Heart right ventricle (tissue), 16 donors: ENCODE measurements at regions not wholly inside any gene's neighbourhood (a gene's known extent, or its start where the extent isn't known, plus 50 kb on each side); places are given as distances from the start of the nearest gene placed in this dataset.

ENCODE experiments used
- ATAC-seq, 8 donors: fragments of 200-7000 bp; cut with Tn5 transposase; one replicate each; pipeline ENCODE4 v1.9.1; 2020; ENCODE audit warnings: mild to moderate bottlenecking in 8 of 8, moderate library complexity in 8 of 8, moderate number of reproducible peaks in 1 of 8
- DNase-seq, 2 donors: peaks; one replicate each; pipeline ENCODE4 v3.0.0-alpha.2; 2020
- H3K27ac ChIP-seq, 10 donors: fragments of 200-600 bp; sonication (generic) in 2 of 10; one replicate each; pipeline versions ENCODE4 v1.5.0 to v1.8.0; 2020 to 2022; ENCODE audit warnings: mild to moderate bottlenecking in 3 of 10
- H3K27me3 ChIP-seq, 7 donors: fragments of 200-600 bp; one replicate each; pipeline ENCODE4 v1.8.0; 2021 to 2022; ENCODE audit warnings: mild to moderate bottlenecking in 2 of 7
- H3K36me3 ChIP-seq, 9 donors: fragments of 200-600 bp; sonication (generic) in 1 of 9; one replicate each; pipeline versions ENCODE4 v1.5.0 to v1.8.0; 2020 to 2022; ENCODE audit warnings: mild to moderate bottlenecking in 2 of 9
- H3K4me1 ChIP-seq, 9 donors: fragments of 200-600 bp; sonication (generic) in 1 of 9; one replicate each; pipeline versions ENCODE4 v1.5.0 to v1.8.0; 2020 to 2022; ENCODE audit warnings: mild to moderate bottlenecking in 4 of 9
- H3K4me3 ChIP-seq, 10 donors: fragments of 200-600 bp; sonication (generic) in 2 of 10; one replicate each; pipeline versions ENCODE4 v1.5.0 to v1.8.0; 2020 to 2022; ENCODE audit warnings: mild to moderate bottlenecking in 7 of 10, moderate library complexity in 2 of 10
- H3K9me3 ChIP-seq, 11 donors: fragments of 200-600 bp in 10 of 11; sonication (generic) in 2 of 11; one replicate each; pipeline versions ENCODE4 v1.5.0 to v1.8.0; 2013 to 2022; ENCODE audit warnings: mild to moderate bottlenecking in 2 of 11, control low read depth in 1 of 11, moderate library complexity in 1 of 11
- WGBS, 2 donors: extraction: QIAGEN DNeasy Blood & Tissue Kit; methylation state at CpG; one replicate each; pipeline ENCODE4 v1.1.7; 2013; ENCODE audit warnings: inconsistent platforms in 1 of 2; 5-methylcytosine and 5-hydroxymethylcytosine counted together
- intact Hi-C, 10 donors: fragments of 100-400 bp; cut with DNase I; formaldehyde crosslinking; loops; one replicate each; pipeline versions ENCODE4 v1.11.1 to v1.14.2; 2022
- TF ChIP-seq, protein P1 (sequence below), 9 donors: fragments of 200-600 bp; sonication (generic) in 2 of 9; IDR thresholded peaks; one replicate each; pipeline versions ENCODE4 v1.5.0 to v1.8.0; 2021 to 2022; ENCODE audit warnings: antibody characterized with exemption in 9 of 9, mild to moderate bottlenecking in 5 of 9, moderate library complexity in 1 of 9
- donor health status: Arrhythmogenic right ventricular cardiomyopathy.
- donor health status: ischemic (EF 13 %, LVEDD 7.1; RV severe dilation, severe dysfunction).
- donor health status: healthy with polysubstance abuse.
- donor health status: DM: no; HTN: yes; CAD: no.
- donor health status: DM: no; HTN: no; CAD: no.
- donor health status: ischemic (EF 25% LVEDD 6.9; RV normal size, moderate dysfunction).
- donor health status: ischemic (EF 25% LVEDD 5.7; RV mildly dilated, moderate dysfunction).
- donor health status: healthy.
- donor health status: DM: yes; HTN: yes; CAD: no.
- donor health status: Ischemic cardiomyopathy.
- donor health status: ischemic (EF 35%, LVEDD 5.7; RV mildly dilated, moderate dysfunction).
- donor health status: nonischemic (EF 11% LVEDD 7.7; RV severe dilation, severe dysfunction).
- donor health status: DM: yes; HTN: yes; CAD: no.
- donor health status: PGD.
- donor health status: ischemic (EF 29% LVEDD 5.4; RV normal size, mild dysfunction).
- donor health status: nonischemic (EF 23%, LVEDD 6.1; RV moderate dilation, normal function).

DNA sequence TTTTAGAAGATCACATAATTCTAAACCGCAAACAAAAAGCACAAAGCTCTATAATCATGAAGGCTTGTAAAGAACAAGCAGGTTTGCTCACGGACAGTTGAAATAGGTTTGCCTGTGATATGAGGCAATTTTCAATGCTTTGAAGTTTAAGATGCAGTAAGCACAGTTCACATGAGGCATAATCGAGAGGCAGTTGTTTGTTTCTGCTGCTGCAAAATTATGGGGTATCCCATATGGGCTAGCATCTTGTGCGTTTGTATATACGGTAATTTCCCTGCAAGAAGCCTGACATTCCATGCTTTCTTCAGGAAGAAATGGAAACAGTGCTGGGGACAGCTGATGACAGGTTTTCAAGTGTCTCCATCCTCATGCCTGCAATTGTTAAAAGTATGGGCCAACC lies 94.6 kb upstream of the MC3R start:
- TF ChIP-seq, protein P1, sequence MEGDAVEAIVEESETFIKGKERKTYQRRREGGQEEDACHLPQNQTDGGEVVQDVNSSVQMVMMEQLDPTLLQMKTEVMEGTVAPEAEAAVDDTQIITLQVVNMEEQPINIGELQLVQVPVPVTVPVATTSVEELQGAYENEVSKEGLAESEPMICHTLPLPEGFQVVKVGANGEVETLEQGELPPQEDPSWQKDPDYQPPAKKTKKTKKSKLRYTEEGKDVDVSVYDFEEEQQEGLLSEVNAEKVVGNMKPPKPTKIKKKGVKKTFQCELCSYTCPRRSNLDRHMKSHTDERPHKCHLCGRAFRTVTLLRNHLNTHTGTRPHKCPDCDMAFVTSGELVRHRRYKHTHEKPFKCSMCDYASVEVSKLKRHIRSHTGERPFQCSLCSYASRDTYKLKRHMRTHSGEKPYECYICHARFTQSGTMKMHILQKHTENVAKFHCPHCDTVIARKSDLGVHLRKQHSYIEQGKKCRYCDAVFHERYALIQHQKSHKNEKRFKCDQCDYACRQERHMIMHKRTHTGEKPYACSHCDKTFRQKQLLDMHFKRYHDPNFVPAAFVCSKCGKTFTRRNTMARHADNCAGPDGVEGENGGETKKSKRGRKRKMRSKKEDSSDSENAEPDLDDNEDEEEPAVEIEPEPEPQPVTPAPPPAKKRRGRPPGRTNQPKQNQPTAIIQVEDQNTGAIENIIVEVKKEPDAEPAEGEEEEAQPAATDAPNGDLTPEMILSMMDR (IDR thresholded peaks at IDR 0.05), result no peak
- no peaks in the 10 kb centered on the region for H3K4me1 ChIP-seq
- H3K4me3 ChIP-seq, result no peak overlapping the region
- H3K27ac ChIP-seq, result no peak overlapping the region
- H3K36me3 ChIP-seq, result no peaks in the 10 kb centered on the region
- H3K27me3 ChIP-seq, result peaks cover 0 to 35% (median 14%) of the 10 kb centered on the region in 7 donors
- intact Hi-C loops, result no loop called here
- ATAC-seq (no peak), DNase-seq (no peak)
- no peaks in the 10 kb centered on the region for H3K9me3 ChIP-seq
- WGBS, 2 donors, result 60 to 72% methylated on average over 5 of the region's 5 CpGs

DNA sequence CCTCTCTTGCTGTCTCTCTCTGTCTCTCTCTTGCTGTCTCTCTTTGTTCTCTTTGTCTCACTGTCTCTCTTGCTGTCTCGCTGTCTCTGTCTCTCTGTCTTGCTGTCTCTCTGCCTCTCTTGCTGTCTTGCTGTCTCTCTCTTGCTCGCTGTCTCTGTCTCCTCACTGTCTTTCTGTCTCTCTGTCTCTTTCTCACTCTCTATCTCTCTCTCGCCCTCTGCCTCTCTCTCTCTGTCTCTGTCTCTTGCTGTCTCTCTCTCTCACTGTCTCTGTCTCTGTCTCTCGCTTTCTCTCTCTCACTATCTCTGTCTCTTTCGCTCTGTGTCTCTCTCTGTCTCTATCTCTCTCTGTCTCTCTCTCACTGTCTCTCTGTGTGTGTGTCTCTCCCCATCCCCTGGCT lies 92.9 kb upstream of the MC3R start:
- Histone ChIP-seq H3K27me3 (peaks cover 0 to 27% (median 8%) of the 10 kb centered on the region in 7 donors), H3K4me1 (no peaks in the 10 kb centered on the region), H3K9me3 (no peaks in the 10 kb centered on the region), H3K4me3 (no peak overlapping the region), H3K27ac (no peak overlapping the region), H3K36me3 (no peaks in the 10 kb centered on the region)
- DNase-seq, result no peak
- 85% methylated on average over 5 of the region's 5 CpGs for WGBS, 2 donors
- intact Hi-C loops, result no loop called here
- TF ChIP-seq, protein P1 (IDR thresholded peaks at IDR 0.05), result no peak
- no peak for ATAC-seq

DNA sequence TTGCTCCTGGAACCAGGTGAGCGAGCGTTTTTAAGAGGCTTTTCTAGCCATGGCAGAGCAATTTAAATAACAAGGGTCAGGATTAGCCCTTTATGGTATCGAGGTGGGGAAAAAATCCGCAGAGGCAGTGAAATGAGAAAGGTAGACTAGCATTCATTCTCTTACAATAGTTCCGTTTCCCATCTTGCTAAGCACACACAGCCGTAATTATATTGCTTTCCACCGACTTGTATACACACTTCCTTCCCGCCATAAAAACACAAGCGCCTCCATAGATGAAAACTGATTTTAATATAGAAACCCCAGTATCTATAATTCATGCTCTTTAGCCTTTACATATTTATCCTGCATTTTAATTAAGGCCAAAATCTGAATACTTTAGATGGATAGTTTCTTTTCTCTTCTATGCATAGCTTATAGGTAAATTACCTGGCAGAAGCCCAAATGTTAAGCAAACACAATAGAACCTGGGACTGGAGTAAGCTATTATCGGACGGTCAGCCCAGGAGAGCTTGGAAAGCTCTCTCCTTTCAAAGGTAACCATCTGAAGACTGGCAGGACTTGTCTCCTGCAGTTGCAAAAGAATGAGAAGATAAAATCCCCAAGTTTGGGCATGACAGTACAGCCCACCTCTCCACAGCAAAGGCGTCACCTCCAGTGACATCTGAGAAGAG lies 90.9 kb upstream of the MC3R start:
- DNase-seq, result no peak
- H3K27me3 ChIP-seq, result peaks cover 0 to 21% (median 4%) of the 10 kb centered on the region in 7 donors
- 70 to 73% methylated on average over 12 of the region's 12 CpGs for WGBS, 2 donors

DNA sequence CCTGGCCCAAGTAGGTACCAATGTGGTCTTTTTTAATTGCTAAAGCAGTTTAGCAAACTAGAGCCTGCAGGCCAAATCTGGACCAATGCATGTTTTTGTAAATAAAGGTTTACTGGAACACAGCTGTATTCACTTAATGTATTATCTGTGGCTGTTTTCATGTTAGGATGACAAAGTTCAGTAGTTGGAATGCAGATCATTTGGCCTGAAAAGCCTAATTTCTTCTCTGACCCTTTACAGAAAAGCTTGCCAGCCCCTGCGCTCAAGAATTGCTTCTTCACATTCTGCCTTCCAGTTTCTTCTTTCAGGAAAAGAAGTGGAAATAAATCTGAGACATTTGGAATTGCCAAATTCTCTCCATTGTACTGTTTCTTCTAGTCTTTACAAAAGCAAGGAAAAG lies 90.0 kb upstream of the MC3R start:
- H3K4me3 ChIP-seq, result no peak overlapping the region
- H3K9me3 ChIP-seq, result no peaks in the 10 kb centered on the region
- intact Hi-C loops, result no loop called here
- TF ChIP-seq, protein P1 (IDR thresholded peaks at IDR 0.05), result no peak
- no peaks in the 10 kb centered on the region for H3K36me3 ChIP-seq
- H3K27me3 ChIP-seq, result peaks cover 0 to 27% (median 3%) of the 10 kb centered on the region in 7 donors
- WGBS, 2 donors, result 77 to 81% methylated on average over 1 of the region's 1 CpG
- H3K4me1 ChIP-seq, result no peaks in the 10 kb centered on the region
- H3K27ac ChIP-seq, result no peak overlapping the region
- DNase-seq (no peak), ATAC-seq (no peak)

More for the DNA sequence above, 90.9 kb upstream of the MC3R start:
- H3K36me3 ChIP-seq, result no peaks in the 10 kb centered on the region
- no peak overlapping the region for H3K4me3 ChIP-seq
- no peak for ATAC-seq
- H3K4me1 ChIP-seq, result no peaks in the 10 kb centered on the region
- intact Hi-C loops, result no loop called here
- H3K27ac ChIP-seq, result no peak overlapping the region
- TF ChIP-seq, protein P1 (IDR thresholded peaks at IDR 0.05), result no peak
- H3K9me3 ChIP-seq, result no peaks in the 10 kb centered on the region
